ENCODE measurements at regions not wholly inside any gene's neighbourhood (a gene's known extent, or its start where the extent isn't known, plus 50 kb on each side); places are given as distances from the start of the nearest gene placed in this dataset.

GRCh38 chr7:32215697-32216096 is 145.5 kb upstream of the PDE1C start:
- H3K9me3 ChIP-seq = no peaks in the 10 kb centered on the region
- no peak overlapping the region for H3K9ac ChIP-seq
- no peaks in the 10 kb centered on the region for H3F3A ChIP-seq (replicated peaks; ENCODE audit: insufficient read depth)
- H3K79me2 ChIP-seq (ENCODE audit: insufficient read depth) = no peaks in the 10 kb centered on the region
- no peak for DNase-seq
- H4K20me1 ChIP-seq (ENCODE audit: insufficient read depth) = no peaks in the 10 kb centered on the region
- no peaks in the 10 kb centered on the region for H3K4me1 ChIP-seq (ENCODE audit: control insufficient read depth in 1 of 2, insufficient read depth in 2 of 2, low read depth in 1 of 2, low read length in 1 of 2)
- no peak overlapping the region for H2AFZ ChIP-seq (ENCODE audit: low read depth)
- no peak overlapping the region for H3K4me3 ChIP-seq (ENCODE audit: low read depth in 2 of 2, low read length in 1 of 2)
- H3K27me3 ChIP-seq (ENCODE audit: insufficient read depth) = peaks cover 53% of the 10 kb centered on the region
- CTCF ChIA-PET = interaction anchor here (2.2 kb wide), 1 partner anchor 264 kb away, joined by 17 read pairs; no protein-coding TSS in a partner anchor
- no peak overlapping the region for H3K4me2 ChIP-seq
- H3K36me3 ChIP-seq (replicated peaks in 1 of 2; ENCODE audit: control insufficient read depth in 1 of 2, insufficient read depth in 2 of 2, low read length in 1 of 2) = no peaks in the 10 kb centered on the region
- no peaks in the 10 kb centered on the region for H3K9me2 ChIP-seq
- TF ChIP-seq NFIC (IDR thresholded peaks at IDR 0.05; ENCODE audit: borderline replicate concordance) (no peak), ZBTB33 (IDR thresholded peaks at IDR 0.05; ENCODE audit: borderline replicate concordance, low read depth) (no peak), SIN3A (IDR thresholded peaks at IDR 0.05; ENCODE audit: borderline replicate concordance, low read depth, low read length) (no peak), GATA2 (CRISPR knock-in tag; IDR thresholded peaks at IDR 0.05) (no peak), YY1 (IDR thresholded peaks at IDR 0.05; ENCODE audit: low read depth) (no peak), MXI1 (IDR thresholded peaks at IDR 0.05; ENCODE audit: low read depth, low read length) (no peak), FOSL2 (IDR thresholded peaks at IDR 0.05; ENCODE audit: borderline replicate concordance, low read depth) (no peak), EZH2phosphoT487 (IDR thresholded peaks at IDR 0.05; ENCODE audit: borderline replicate concordance, low read depth) (no peak), GABPA (IDR thresholded peaks at IDR 0.05; ENCODE audit: low read depth) (no peak), USF2 (IDR thresholded peaks at IDR 0.05; ENCODE audit: borderline replicate concordance, low read depth, low read length) (no peak), FOXM1 (IDR thresholded peaks at IDR 0.05; ENCODE audit: low read depth) (no peak), TAF1 (IDR thresholded peaks at IDR 0.05; ENCODE audit: borderline replicate concordance, low read depth, low read length) (no peak), CHD2 (IDR thresholded peaks at IDR 0.05; ENCODE audit: low read length, partially characterized antibody) (no peak), RFX5 (IDR thresholded peaks at IDR 0.05; ENCODE audit: low read length) (no peak), SMC3 (IDR thresholded peaks at IDR 0.05; ENCODE audit: low read depth, low read length) (no peak), NRF1 (IDR thresholded peaks at IDR 0.05; ENCODE audit: low read depth, low read length) (no peak), REST (IDR thresholded peaks at IDR 0.05; ENCODE audit: low read depth, low read length) (no peak), FOXJ3 (CRISPR knock-in tag; IDR thresholded peaks at IDR 0.05) (no peak), RXRA (IDR thresholded peaks at IDR 0.05; ENCODE audit: borderline replicate concordance, low read depth) (no peak)
- 0% methylated on average over 1 of the region's 1 CpG for WGBS (ENCODE audit: low lambda C conversion rate)
- POLR2A ChIA-PET = no interaction called here
- H3K27ac ChIP-seq (ENCODE audit: low read depth in 2 of 2, low read length in 1 of 2) = no peak overlapping the region

Measured in SK-N-SH (cell line).